ENCODE measurements at regions not wholly inside any gene's neighbourhood (a gene's known extent, or its start where the extent isn't known, plus 50 kb on each side); places are given as distances from the start of the nearest gene placed in this dataset.
A peak's percentile ranks its signal among the peaks of the same experiment; 100 is the strongest.

- H3K4me3 ChIP-seq = no peak overlapping the region
- 82% methylated on average over 3 of the region's 3 CpGs for WGBS
- H3K27me3 ChIP-seq = peaks cover 0 to 6% (median 0%) of the 10 kb centered on the region in 4 donors
- peaks cover 0 to 30% (median 27%) of the 10 kb centered on the region in 4 donors for H3K9me3 ChIP-seq
- no peak overlapping the region for H3K27ac ChIP-seq (replicated peaks in 1 of 4)
- DNase-seq (ENCODE audit: extremely low spot score) = peak; percentile 68
- no peaks in the 10 kb centered on the region for H3K36me3 ChIP-seq
- TF ChIP-seq POLR2A (IDR thresholded peaks at IDR 0.05; ENCODE audit: low read depth) = no peak
- no peaks in the 10 kb centered on the region for H3K4me1 ChIP-seq
- intact Hi-C loops (cut with DNase I) = no loop called here
Observed at GRCh38 chr10:131499566-131499965, 188.0 kb upstream of the TCERG1L start.

GRCh38 chr10:131500181-131500580, 188.7 kb upstream of the TCERG1L start:
- Histone ChIP-seq H3K27me3 (peaks cover 0 to 6% (median 0%) of the 10 kb centered on the region in 4 donors), H3K9me3 (peaks cover 0 to 32% (median 30%) of the 10 kb centered on the region in 4 donors), H3K27ac (replicated peaks in 1 of 4) (no peak overlapping the region), H3K4me1 (no peaks in the 10 kb centered on the region), H3K36me3 (no peaks in the 10 kb centered on the region), H3K4me3 (no peak overlapping the region)
- WGBS = 79% methylated on average over 9 of the region's 9 CpGs
- TF ChIP-seq EP300 (IDR thresholded peaks at IDR 0.05) = no peak
- no peak for TF ChIP-seq POLR2A (IDR thresholded peaks at IDR 0.05; ENCODE audit: low read depth)
- TF ChIP-seq, protein P1, sequence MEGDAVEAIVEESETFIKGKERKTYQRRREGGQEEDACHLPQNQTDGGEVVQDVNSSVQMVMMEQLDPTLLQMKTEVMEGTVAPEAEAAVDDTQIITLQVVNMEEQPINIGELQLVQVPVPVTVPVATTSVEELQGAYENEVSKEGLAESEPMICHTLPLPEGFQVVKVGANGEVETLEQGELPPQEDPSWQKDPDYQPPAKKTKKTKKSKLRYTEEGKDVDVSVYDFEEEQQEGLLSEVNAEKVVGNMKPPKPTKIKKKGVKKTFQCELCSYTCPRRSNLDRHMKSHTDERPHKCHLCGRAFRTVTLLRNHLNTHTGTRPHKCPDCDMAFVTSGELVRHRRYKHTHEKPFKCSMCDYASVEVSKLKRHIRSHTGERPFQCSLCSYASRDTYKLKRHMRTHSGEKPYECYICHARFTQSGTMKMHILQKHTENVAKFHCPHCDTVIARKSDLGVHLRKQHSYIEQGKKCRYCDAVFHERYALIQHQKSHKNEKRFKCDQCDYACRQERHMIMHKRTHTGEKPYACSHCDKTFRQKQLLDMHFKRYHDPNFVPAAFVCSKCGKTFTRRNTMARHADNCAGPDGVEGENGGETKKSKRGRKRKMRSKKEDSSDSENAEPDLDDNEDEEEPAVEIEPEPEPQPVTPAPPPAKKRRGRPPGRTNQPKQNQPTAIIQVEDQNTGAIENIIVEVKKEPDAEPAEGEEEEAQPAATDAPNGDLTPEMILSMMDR (IDR thresholded peaks at IDR 0.05) = no peak
- TF ChIP-seq POLR2AphosphoS5 (IDR thresholded peaks at IDR 0.05) = no peak
- intact Hi-C loops (cut with DNase I) = no loop called here
- DNase-seq (ENCODE audit: extremely low spot score) = peak; percentile 85

GRCh38 chr10:131500892-131501291, 189.4 kb upstream of the TCERG1L start:
- intact Hi-C loops (cut with DNase I) = no loop called here
- TF ChIP-seq EP300 (IDR thresholded peaks at IDR 0.05) (no peak), POLR2AphosphoS5 (IDR thresholded peaks at IDR 0.05) (no peak), POLR2A (IDR thresholded peaks at IDR 0.05; ENCODE audit: low read depth) (no peak)
- TF ChIP-seq, protein P1 (IDR thresholded peaks at IDR 0.05) = no peak
- Histone ChIP-seq H3K4me3 (no peak overlapping the region), H3K9me3 (peaks cover 0 to 32% (median 30%) of the 10 kb centered on the region in 4 donors), H3K27me3 (peaks cover 0 to 6% (median 0%) of the 10 kb centered on the region in 4 donors), H3K27ac (replicated peaks in 1 of 4) (no peak overlapping the region), H3K4me1 (no peaks in the 10 kb centered on the region), H3K36me3 (no peaks in the 10 kb centered on the region)
- DNase-seq (ENCODE audit: extremely low spot score) = peak; percentile 75
- WGBS = 84% methylated on average over 5 of the region's 5 CpGs

GRCh38 chr10:131503992-131504391, 192.5 kb upstream of the TCERG1L start:
- H3K36me3 ChIP-seq = no peaks in the 10 kb centered on the region
- no peak overlapping the region for H3K4me3 ChIP-seq
- peaks cover 0 to 6% (median 0%) of the 10 kb centered on the region in 4 donors for H3K27me3 ChIP-seq
- no peak for DNase-seq (ENCODE audit: extremely low spot score)
- intact Hi-C loops (cut with DNase I) = no loop called here
- H3K9me3 ChIP-seq = peaks cover 0 to 32% (median 30%) of the 10 kb centered on the region in 4 donors
- H3K27ac ChIP-seq (replicated peaks in 1 of 4) = no peak overlapping the region
- TF ChIP-seq, protein P1 (IDR thresholded peaks at IDR 0.05) = no peak
- no peaks in the 10 kb centered on the region for H3K4me1 ChIP-seq
- WGBS = 94% methylated on average over 2 of the region's 2 CpGs

DNA sequence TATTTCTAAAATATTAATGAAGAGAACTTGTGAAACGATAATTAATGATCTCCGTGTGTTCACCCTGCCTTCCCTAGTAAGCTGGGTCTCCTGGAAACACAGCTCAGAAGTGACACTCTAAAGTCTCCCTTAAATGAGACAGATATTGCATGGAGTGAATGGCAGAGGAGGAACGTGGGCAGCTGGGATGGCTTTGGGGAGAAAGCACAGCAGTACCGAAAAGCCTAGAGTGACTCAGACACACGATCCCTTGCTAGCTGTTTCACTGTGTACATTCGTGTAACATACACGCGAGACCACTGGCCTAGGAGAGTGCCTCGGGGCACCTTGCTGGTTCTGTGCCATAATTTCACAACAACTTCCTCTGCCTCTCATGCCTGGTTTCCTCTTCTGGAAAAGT, 199.9 kb upstream of the TCERG1L start:
- 88% methylated on average over 9 of the region's 9 CpGs for WGBS
- Histone ChIP-seq H3K27ac (replicated peaks in 1 of 4) (no peak overlapping the region), H3K9me3 (peaks cover 0 to 24% (median 8%) of the 10 kb centered on the region in 4 donors), H3K4me3 (no peak overlapping the region), H3K27me3 (peaks cover 0 to 25% (median 0%) of the 10 kb centered on the region in 4 donors), H3K36me3 (no peaks in the 10 kb centered on the region), H3K4me1 (no peaks in the 10 kb centered on the region)
- no peak for TF ChIP-seq POLR2AphosphoS5 (IDR thresholded peaks at IDR 0.05)
- TF ChIP-seq, protein P1 (IDR thresholded peaks at IDR 0.05) = no peak
- intact Hi-C loops (cut with DNase I) = no loop called here
- peak; percentile 62 for DNase-seq (ENCODE audit: extremely low spot score)
